ES-I3 (cell line): ENCODE measurements at regions not wholly inside any gene's neighbourhood (a gene's known extent, or its start where the extent isn't known, plus 50 kb on each side); places are given as distances from the start of the nearest gene placed in this dataset.

ENCODE experiments used
- H3K36me3 ChIP-seq: 2 replicates; pipeline ENCODE4 v1.6.1; 2013; ENCODE audit warnings: mild to moderate bottlenecking, low read length, control low read depth, moderate library complexity; ENCODE audit not compliant: insufficient read depth
- H3K4me1 ChIP-seq: 2 replicates; pipeline ENCODE4 v1.6.1; 2013; ENCODE audit warnings: mild to moderate bottlenecking, control low read depth, low read length; ENCODE audit not compliant: insufficient read depth
- H3K9ac ChIP-seq: 2 replicates; pipeline ENCODE4 v1.6.1; 2013; ENCODE audit warnings: low read depth, mild to moderate bottlenecking, low read length, moderate library complexity
- H3K9me3 ChIP-seq: 2 replicates; pipeline ENCODE4 v1.6.1; 2013; ENCODE audit warnings: mild to moderate bottlenecking, low read length, moderate library complexity; ENCODE audit not compliant: control insufficient read depth, insufficient read depth

DNA sequence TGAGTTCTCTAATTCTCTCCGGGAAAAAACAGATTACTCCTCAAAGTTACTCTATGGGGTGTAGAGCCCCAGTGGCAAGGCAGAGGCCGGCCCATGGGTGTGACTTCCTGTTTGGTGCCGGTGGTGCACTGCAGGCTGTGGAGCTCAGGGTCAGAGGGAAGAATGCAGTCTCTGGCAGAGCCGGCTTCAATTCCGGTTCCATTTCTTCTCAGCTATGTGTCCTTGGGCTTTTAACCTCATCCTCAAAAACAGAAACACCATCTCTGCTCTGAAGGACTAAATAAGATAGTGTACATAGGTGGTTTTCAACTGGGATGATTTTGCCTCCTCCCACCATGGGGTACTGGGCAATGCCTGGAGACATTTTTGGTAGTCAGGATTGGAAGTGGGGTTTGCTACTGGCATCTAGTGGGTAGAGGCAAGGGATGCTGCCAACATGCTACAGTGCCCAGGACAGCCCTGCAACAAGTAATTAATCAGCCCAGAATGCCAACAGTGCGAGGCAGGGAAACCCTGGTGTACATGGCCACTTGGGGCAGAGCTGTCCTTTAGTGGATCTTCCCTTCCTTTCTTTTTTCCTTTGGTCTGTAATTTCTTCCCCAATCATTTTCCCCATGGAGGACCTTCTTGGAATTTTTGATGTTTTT is 81.2 kb downstream of the INSIG2 start:
- no peak overlapping the region for H3K9ac ChIP-seq
- H3K36me3 ChIP-seq: no peaks in the 10 kb centered on the region
- H3K4me1 ChIP-seq: peaks cover 9% of the 10 kb centered on the region
- no peaks in the 10 kb centered on the region for H3K9me3 ChIP-seq

GRCh38 chr2:118168615-118169014 is 80.3 kb downstream of the INSIG2 start:
- no peaks in the 10 kb centered on the region for H3K9me3 ChIP-seq
- H3K4me1 ChIP-seq: peaks cover 9% of the 10 kb centered on the region
- H3K36me3 ChIP-seq: no peaks in the 10 kb centered on the region
- H3K9ac ChIP-seq: no peak overlapping the region

DNA sequence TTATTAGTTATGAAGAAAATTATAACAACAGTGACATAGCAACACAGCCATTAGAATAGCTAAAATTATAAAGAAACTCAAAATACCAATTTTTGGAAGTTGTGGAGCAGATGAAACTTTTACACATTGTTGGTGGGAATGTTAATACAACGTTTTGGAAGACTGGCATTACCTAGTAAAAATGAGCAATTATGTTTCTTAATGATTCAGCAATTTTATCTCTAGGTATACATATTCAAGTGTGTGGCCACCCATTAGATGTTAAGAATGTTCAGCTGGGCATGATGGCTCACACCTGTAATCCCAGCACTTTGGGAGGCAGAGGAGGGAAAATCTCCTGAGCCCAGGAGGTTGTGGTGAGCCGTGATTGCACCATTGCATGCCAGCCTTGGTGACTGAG is 78.8 kb downstream of the INSIG2 start:
- Histone ChIP-seq H3K4me1 (peaks cover 9% of the 10 kb centered on the region), H3K9me3 (no peaks in the 10 kb centered on the region), H3K36me3 (no peaks in the 10 kb centered on the region), H3K9ac (no peak overlapping the region)

DNA sequence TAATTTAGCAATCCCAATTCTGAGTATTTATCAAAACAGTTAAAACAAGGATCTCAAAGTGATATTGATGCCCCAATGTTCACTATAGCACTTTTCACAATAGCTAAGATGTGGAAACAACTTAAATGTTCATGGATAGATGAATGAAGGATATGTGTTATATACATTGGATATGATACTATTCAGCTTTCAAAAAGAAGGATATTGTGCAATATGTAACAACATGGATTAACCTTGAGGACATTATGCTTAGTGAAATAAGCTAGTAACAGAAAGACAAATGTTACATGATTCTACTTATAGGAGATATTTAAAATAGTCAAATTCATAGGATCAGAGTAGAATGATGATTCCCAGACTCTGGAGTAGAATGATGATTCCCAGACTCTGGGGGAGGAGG is 78.0 kb downstream of the INSIG2 start:
- no peaks in the 10 kb centered on the region for H3K9me3 ChIP-seq
- no peak overlapping the region for H3K9ac ChIP-seq
- H3K4me1 ChIP-seq: peaks cover 9% of the 10 kb centered on the region
- H3K36me3 ChIP-seq: no peaks in the 10 kb centered on the region

DNA sequence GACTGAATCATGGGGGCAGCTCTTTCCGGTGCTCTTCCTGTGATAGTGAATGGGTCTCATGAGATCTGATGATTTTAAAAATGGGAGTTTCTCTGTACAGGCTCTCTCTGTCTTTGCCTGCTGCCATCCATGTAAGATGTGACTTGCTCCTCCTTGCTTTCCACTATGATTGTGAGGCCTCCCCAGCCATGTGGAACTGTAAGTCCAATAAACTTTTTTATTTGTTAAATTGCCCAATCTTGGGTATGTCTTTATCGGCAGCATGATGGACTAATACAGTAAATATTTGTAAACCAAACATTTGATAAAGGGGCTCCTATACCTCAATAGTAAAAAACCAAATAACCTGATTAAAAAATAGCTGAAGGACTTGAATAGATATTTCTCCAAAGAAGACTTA is 77.3 kb downstream of the INSIG2 start:
- Histone ChIP-seq H3K36me3 (no peaks in the 10 kb centered on the region), H3K9ac (no peak overlapping the region), H3K4me1 (peaks cover 9% of the 10 kb centered on the region), H3K9me3 (no peaks in the 10 kb centered on the region)
